NCI-H2196 (cell line): ENCODE measurements at regions not wholly inside any gene's neighbourhood (a gene's known extent, or its start where the extent isn't known, plus 50 kb on each side); places are given as distances from the start of the nearest gene placed in this dataset.

Experiments
- DNase-seq: peaks from one replicate; lab custom pipeline; 2025; ENCODE audit not compliant: unreplicated experiment; lab: John Stamatoyannopoulos, UW

- no peak for DNase-seq
These were observed 60.1 kb upstream of the DUSP10 start for GRCh38 chr1:221801773-221802516.

- no peak for DNase-seq
These were observed 59.4 kb upstream of the DUSP10 start for GRCh38 chr1:221801251-221801661.

- DNase-seq, result no peak
These were observed 58.9 kb upstream of the DUSP10 start for GRCh38 chr1:221800831-221801230.

- DNase-seq, result no peak
These were observed 55.6 kb upstream of the DUSP10 start for GRCh38 chr1:221797506-221797905.

GRCh38 chr1:221796700-221797099, 54.8 kb upstream of the DUSP10 start:
- DNase-seq, result no peak

GRCh38 chr1:221795380-221795779, 53.5 kb upstream of the DUSP10 start:
- no peak for DNase-seq

- DNase-seq, result no peak
These were observed 53.0 kb upstream of the DUSP10 start for GRCh38 chr1:221794935-221795334.

- DNase-seq, result no peak
These were observed 52.3 kb upstream of the DUSP10 start for GRCh38 chr1:221794079-221794670.

- no peak for DNase-seq
These were observed 51.7 kb upstream of the DUSP10 start for GRCh38 chr1:221793439-221794078.

- no peak for DNase-seq
These were observed 50.0 kb upstream of the DUSP10 start for GRCh38 chr1:221791846-221792245.
